DMS153 treated with DMSO at 0.1 percent for 48 hours (cell line): ENCODE measurements at regions not wholly inside any gene's neighbourhood (a gene's known extent, or its start where the extent isn't known, plus 50 kb on each side); places are given as distances from the start of the nearest gene placed in this dataset.

ENCODE experiments used
- DNase-seq: peaks from one replicate; lab custom pipeline; 2025; ENCODE audit not compliant: unreplicated experiment; lab: John Stamatoyannopoulos, UW

GRCh38 chr3:24741506-24741905 is 246.9 kb upstream of the THRB start:
- no peak for DNase-seq

- no peak for DNase-seq
These were observed 253.9 kb upstream of the THRB start for GRCh38 chr3:24748520-24748919.

GRCh38 chr3:24751020-24751419 is 256.4 kb upstream of the THRB start:
- DNase-seq: no peak

GRCh38 chr3:24756101-24756888 is 261.6 kb upstream of the THRB start:
- DNase-seq: no peak

DNA sequence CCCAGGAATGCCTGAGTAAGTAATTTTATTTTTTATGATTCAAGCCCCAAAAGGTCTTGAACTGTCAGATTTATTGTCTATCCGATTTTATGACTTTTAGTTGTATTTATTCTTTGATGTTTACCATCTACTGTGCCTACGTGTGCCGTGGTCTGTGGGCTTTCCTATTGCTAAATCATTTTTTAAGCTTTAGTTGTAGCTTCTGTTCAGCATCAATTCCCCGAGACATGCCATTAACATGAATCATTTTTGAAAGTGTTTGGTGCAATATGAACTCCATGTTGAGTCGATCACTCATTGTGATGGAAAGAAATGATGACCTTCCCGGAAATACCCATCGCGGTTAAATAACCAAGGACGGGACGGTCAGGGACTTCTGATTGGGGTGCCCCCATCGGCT is 268.7 kb upstream of the THRB start:
- no peak for DNase-seq

DNA sequence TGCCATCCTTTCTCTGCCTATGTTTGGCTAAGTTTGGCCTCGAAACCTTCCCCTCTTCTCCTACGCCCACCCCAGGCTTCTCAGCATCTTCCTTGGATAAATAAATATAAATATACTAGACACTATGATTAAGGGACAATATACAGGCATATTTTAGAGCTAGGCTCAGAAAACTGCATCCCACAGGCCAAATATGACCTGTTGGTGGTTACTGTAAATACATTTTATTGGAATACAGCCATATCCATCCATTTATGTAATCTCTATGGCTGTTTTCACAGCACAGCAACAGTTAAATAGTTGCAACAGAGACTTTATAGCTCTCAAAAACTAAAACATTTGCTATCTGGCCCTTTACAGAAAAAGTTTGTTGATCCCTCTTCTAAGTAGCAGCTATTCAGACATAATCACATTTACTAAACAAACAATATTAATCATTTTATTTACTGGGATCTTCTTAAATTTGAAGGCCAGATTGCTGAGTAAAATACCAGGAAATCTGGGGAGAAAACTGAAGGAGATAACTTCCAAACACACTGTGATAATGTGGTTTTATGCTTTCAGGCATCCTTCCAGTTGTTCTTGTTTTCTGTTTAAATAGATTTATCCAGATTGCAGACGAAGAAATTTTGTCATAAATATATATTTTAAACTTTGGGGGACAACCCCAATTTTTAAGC is 269.7 kb upstream of the THRB start:
- DNase-seq: no peak

- DNase-seq: no peak
These were observed 270.7 kb upstream of the THRB start for GRCh38 chr3:24765399-24765798.

GRCh38 chr3:24769918-24770317 is 275.3 kb upstream of the THRB start:
- no peak for DNase-seq

GRCh38 chr3:24773798-24774197 is 279.1 kb upstream of the THRB start:
- no peak for DNase-seq

GRCh38 chr3:24780991-24781390 is 286.3 kb upstream of the THRB start:
- no peak for DNase-seq

- DNase-seq: no peak
These were observed 286.8 kb upstream of the THRB start for GRCh38 chr3:24781454-24781853.

GRCh38 chr3:24793896-24794295 is 299.2 kb upstream of the THRB start:
- DNase-seq: no peak

DNA sequence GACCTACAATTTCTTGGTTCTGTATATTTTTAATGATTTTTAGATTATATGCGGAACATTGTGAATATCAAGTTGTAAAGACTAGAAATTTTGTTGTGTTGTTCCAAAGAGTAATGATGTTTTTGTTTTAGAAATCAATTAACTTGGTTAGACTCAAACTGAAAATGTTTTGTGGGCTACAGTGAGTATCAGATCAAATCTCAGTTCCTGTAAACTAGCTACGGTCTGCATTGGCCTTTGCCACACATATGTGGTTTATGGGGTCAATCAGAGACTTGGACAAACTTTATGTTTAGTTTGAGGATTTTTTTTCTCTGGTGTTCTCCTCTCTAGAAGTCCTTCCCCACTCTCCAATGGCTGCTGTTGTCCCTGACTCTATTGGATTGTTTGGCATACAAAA is 308.0 kb upstream of the THRB start:
- DNase-seq: no peak

DNA sequence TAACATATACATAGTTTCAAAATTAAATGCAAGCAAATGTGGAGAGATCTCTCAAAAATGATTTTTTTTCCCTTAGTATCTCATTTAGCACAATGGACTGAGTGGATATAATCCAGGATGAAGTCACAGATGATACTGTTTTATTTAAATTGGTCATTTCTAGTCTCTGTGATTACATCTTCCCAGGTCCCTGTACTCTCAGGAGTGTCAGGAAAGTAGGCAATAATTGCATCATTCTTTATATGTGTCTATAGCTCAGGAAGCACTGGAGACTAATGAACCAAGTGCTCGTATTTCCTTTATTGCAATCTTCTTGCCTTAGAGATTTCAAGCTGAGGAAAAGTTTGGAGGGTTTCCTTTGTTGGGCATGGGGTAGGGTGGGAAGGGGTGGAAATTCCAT is 309.4 kb upstream of the THRB start:
- DNase-seq: no peak

- DNase-seq: no peak
These were observed 316.2 kb upstream of the THRB start for GRCh38 chr3:24810881-24811280.

- DNase-seq: no peak
These were observed 317.5 kb upstream of the THRB start for GRCh38 chr3:24812116-24812515.

- no peak for DNase-seq
These were observed 323.4 kb upstream of the THRB start for GRCh38 chr3:24818055-24818454.

DNA sequence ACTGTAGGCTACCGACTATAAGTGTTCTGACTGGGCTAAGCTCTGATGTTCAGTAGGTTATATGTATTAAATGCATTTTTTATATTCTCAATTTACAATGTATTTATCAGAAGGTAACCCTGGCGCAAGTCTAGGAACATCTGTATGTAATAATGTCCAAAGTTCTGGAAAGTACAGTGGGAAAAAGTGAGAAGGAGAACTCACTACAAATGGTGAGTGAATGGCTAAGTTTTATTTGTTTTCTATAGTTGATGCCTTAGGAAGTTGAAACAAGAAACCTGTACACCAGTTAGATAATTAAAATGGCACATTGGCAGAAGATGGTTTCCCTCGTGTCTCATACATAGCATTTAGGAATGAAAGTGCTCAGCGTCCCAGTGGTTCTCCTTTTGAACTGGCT is 333.4 kb upstream of the THRB start:
- DNase-seq: no peak

DNA sequence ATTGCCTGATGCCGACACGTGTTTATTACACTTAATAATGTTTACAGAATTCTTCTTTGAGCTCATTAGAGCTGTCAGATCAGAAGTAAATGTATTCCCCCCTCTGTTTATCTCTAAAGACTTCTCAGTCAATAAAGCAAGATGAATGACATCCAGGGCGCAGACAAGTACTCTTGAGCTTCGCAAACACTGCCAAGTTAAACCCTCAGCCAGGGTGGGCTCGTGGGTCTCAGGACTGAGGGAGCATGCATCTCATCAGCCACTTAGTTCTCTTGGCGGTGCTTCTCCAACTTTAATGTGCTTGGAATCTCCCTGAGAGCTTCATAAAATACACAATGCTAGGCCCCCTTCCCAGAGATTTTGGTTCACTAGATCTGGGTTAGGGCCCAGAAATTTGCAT is 333.9 kb upstream of the THRB start:
- no peak for DNase-seq

DNA sequence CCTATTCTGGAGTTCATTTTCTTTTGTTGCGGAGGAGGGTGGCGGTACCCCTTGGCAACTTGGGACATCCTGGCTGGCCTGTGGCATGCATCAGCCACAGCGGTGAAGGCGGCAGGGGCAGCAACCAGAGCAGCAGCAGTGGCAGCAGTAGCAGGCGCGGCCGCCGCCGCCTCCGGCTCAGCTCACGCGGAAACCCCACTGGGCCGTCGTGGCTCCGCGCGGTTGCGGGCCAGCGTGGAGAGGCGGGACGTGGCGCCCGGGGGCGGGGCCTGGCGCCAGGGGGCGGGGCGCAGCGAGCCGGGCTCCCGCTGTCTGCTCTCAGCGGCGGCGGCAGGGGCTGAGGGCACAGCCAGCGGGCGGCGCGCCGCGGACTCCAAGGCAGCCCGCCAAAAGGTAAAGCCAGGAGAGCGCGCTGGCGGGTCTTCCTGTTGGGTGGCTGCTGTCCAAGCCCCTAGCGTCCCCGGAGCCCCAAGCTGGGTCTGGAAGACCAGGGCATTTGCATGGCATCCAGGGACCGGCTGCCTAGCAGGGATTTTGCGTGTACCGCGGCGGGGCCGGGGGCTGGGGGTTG is 334.4 kb upstream of the THRB start:
- no peak for DNase-seq

DNA sequence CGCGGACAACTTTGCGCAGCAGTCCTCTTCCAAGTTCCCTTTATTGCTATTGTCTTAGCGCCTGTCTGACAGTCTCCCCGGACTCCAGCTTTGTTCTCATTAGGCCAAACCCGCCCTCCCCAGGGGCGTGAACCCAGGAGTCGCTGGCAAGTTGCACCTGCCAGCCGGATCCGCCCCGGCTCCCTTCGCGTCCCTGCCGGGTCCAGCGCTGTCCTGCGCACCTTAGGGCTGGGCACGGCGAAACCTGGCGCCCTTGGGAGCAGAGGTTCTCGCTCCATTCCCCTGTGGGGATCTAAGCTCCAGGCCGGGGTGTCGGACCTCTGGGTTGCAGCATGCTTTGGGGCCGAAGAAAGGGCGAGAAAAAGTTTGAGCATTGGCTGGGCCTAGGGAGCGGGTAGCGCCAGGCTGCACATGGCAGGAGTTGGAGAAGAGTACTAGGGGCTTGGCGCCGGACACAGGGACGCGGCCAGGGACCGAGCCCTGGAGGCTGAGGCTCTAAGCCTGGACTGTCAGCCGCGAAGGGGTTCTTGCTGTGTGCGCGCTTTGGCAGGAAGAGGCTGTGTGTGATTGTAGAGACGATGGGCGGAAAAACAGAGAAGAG is 335.1 kb upstream of the THRB start:
- no peak for DNase-seq
